ENCODE measurements at regions not wholly inside any gene's neighbourhood (a gene's known extent, or its start where the extent isn't known, plus 50 kb on each side); places are given as distances from the start of the nearest gene placed in this dataset.

DNA sequence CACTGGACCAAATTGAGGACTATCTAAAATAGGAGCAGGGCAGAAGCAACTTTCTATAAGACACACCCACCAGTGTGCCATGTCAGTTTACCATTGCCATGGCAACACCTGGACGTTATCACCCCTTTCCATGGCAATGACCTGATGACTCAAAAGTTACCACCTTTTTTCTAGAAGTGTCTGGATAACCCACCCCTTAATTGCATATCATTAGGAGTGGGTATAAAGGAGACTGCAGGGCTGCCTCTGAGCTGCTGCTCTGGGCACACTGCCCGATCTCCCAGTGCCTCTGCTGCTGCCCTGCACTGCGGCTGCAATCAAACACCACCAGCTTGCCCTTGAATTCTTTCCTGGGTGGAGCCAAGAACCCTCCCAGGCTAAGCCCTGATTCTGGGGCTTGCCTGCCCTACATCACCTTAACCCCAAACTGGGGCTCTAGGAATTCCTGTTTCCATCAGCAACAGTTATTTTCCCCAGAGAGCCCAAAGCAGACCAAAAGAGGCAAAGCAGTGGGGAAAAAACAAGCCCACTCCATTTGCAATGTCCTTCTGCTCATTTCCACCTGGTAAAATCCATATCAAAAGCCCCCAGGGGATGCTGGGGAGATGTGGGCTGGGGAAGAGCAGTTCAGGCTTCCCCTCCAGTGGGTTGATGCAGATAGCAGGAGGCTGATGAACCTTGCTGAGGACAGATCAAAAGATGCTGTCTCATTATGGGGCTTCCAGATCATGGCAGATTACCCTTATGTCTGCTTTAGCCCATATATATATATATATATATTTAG, 129.5 kb upstream of the NCOR2 start:
- TF ChIP-seq, protein P1, sequence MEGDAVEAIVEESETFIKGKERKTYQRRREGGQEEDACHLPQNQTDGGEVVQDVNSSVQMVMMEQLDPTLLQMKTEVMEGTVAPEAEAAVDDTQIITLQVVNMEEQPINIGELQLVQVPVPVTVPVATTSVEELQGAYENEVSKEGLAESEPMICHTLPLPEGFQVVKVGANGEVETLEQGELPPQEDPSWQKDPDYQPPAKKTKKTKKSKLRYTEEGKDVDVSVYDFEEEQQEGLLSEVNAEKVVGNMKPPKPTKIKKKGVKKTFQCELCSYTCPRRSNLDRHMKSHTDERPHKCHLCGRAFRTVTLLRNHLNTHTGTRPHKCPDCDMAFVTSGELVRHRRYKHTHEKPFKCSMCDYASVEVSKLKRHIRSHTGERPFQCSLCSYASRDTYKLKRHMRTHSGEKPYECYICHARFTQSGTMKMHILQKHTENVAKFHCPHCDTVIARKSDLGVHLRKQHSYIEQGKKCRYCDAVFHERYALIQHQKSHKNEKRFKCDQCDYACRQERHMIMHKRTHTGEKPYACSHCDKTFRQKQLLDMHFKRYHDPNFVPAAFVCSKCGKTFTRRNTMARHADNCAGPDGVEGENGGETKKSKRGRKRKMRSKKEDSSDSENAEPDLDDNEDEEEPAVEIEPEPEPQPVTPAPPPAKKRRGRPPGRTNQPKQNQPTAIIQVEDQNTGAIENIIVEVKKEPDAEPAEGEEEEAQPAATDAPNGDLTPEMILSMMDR (IDR thresholded peaks at IDR 0.05; ENCODE audit: low read depth, low read length): no peak
- TF ChIP-seq EZH2phosphoT487 (IDR thresholded peaks at IDR 0.05; ENCODE audit: low read depth): no peak
